Ascending aorta (tissue), 2 donors: ENCODE measurements at regions not wholly inside any gene's neighbourhood (a gene's known extent, or its start where the extent isn't known, plus 50 kb on each side); places are given as distances from the start of the nearest gene placed in this dataset.

Experiments used
- DNase-seq, 2 donors: peaks; one replicate each; pipeline ENCODE4 v3.0.0-alpha.2; 2019; ENCODE audit warnings: low spot score in 2 of 2
- H3K27ac ChIP-seq, 2 donors: fragments of 200-600 bp; sonication (generic); one replicate each; pipeline ENCODE4 v1.5.1; 2016 to 2017; ENCODE audit warnings: mild to moderate bottlenecking in 1 of 2
- H3K27me3 ChIP-seq: fragments of 200-600 bp; sonication (generic); one replicate; pipeline ENCODE4 v1.5.1; 2017
- H3K36me3 ChIP-seq, 2 donors: fragments of 200-600 bp; sonication (generic); one replicate each; pipeline ENCODE4 v1.5.1; 2016
- H3K4me1 ChIP-seq, 2 donors: fragments of 200-600 bp; sonication (generic); one replicate each; pipeline ENCODE4 v1.5.1; 2016 to 2017; ENCODE audit warnings: mild to moderate bottlenecking in 1 of 2
- H3K4me3 ChIP-seq, 2 donors: fragments of 200-600 bp; sonication (generic); one replicate each; pipeline ENCODE4 v1.5.1; 2016 to 2017; ENCODE audit warnings: mild to moderate bottlenecking in 1 of 2
- H3K9me3 ChIP-seq, 2 donors: fragments of 200-600 bp; sonication (generic); one replicate each; pipeline ENCODE4 v1.5.1; 2016
- intact Hi-C: fragments of 100-400 bp; cut with DNase I; formaldehyde crosslinking; loops from one replicate; pipeline ENCODE4 v1.15.1; 2023
- TF ChIP-seq, protein P1 (sequence below), 3 experiments: fragments of 200-600 bp in 2 of 3; fragments of 450-650 bp in 1 of 3; sonication (generic) in 2 of 3; IDR thresholded peaks; one replicate each; pipeline ENCODE4 v1.5.1; 2016 to 2019; ENCODE audit warnings: antibody characterized with exemption in 3 of 3, mild to moderate bottlenecking in 1 of 3, moderate library complexity in 1 of 3

DNA sequence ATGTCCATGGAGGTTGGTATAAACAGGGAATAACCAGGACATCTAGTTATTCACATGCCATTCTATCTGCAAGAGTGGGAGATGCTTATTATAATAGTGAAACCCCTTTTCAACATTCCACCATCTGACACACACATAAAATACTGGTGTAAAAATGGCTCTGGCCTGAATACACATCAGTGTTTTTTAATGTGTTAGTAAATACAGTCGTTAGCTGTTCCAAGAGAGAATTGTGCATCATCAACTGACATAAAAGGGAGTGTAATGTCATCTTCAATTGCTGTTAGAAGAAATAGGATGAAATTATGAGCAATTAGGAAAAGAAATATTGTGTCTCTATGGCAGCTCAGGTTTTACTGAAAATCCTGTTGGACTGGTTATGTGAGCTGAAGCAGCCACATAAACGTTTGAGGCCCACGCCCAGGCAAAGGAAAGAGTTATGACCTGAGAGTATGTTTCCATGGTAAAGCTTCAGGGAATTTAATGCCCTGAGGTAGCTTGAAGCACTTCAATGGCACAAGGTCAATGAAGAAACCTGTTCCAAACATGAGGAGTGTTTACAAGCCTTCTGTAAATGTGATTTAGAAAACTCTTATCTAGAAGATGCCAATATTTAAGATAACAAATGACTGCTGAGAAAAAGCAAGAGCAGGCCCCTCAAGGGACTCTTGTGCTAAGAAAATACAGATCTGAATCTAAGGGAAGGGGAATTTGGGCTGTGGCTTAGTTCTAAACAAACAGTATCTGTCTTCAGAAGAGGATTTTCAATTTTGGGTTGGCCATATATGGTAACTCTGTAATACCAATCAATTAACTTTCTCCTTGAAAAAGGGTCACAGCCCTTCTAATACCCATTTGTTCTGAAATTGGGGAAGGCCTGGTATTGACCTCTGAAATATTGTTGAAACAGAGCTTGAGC lies 384.3 kb downstream of the SEC16B start:
- H3K4me1 ChIP-seq = no peaks in the 10 kb centered on the region
- no peak overlapping the region for H3K27ac ChIP-seq
- DNase-seq = no peak
- no peaks in the 10 kb centered on the region for H3K9me3 ChIP-seq
- intact Hi-C loops = no loop called here
- H3K36me3 ChIP-seq = no peaks in the 10 kb centered on the region
- TF ChIP-seq, protein P1, sequence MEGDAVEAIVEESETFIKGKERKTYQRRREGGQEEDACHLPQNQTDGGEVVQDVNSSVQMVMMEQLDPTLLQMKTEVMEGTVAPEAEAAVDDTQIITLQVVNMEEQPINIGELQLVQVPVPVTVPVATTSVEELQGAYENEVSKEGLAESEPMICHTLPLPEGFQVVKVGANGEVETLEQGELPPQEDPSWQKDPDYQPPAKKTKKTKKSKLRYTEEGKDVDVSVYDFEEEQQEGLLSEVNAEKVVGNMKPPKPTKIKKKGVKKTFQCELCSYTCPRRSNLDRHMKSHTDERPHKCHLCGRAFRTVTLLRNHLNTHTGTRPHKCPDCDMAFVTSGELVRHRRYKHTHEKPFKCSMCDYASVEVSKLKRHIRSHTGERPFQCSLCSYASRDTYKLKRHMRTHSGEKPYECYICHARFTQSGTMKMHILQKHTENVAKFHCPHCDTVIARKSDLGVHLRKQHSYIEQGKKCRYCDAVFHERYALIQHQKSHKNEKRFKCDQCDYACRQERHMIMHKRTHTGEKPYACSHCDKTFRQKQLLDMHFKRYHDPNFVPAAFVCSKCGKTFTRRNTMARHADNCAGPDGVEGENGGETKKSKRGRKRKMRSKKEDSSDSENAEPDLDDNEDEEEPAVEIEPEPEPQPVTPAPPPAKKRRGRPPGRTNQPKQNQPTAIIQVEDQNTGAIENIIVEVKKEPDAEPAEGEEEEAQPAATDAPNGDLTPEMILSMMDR (IDR thresholded peaks at IDR 0.05) = no peak
- H3K27me3 ChIP-seq = no peaks in the 10 kb centered on the region
- H3K4me3 ChIP-seq = no peak overlapping the region

DNA sequence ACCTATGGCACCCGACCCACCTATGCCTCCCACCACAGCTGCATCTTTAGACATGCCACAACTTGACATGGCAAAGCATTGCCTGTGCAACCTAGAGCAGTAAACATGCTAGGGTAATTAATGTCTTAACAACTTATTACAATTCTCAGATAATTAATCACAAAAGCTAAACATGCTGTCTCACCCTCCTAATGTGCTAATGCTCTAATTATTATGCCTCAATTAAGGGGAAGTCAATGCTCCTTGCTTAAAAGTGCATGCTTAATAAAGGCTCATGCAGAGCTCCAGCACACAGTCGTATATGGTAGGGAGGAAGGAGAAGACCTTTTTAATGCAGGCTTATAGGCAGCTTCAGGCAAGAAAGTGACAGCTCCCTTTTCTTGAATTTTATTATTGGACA lies 396.0 kb downstream of the SEC16B start:
- H3K4me3 ChIP-seq = no peak overlapping the region
- no peaks in the 10 kb centered on the region for H3K4me1 ChIP-seq
- DNase-seq = no peak
- H3K9me3 ChIP-seq = no peaks in the 10 kb centered on the region
- no peaks in the 10 kb centered on the region for H3K27me3 ChIP-seq
- intact Hi-C loops = no loop called here
- TF ChIP-seq, protein P1 (IDR thresholded peaks at IDR 0.05) = no peak
- no peaks in the 10 kb centered on the region for H3K36me3 ChIP-seq
- H3K27ac ChIP-seq = no peak overlapping the region

DNA sequence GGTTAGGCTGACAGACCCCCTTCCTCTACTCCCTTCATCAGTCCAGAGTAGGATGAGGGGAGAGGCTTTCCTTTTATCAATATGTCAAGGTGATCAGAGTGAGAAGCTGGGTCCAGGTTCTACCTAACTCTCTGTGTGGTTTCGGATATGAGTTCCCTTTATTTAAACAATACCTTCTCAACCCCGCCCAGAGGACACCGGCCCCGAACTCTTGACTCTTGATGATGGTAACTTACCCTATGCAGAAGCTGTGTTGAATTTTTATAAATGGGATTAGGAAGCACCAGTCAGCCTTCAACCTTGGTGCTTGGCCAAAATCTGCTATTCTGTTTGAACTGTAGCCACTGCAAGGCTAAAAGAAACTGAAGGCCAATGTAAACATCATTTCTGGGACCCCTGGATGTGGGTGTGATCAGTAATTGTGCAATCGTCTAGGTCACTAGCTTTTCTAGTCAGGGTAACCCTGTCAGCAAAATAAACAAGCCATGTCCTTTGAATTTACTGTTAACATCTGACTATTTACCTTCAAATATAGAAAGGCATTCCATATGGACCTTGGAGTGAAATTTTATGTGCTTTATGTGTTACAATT lies 398.3 kb downstream of the SEC16B start:
- H3K36me3 ChIP-seq = no peaks in the 10 kb centered on the region
- DNase-seq = no peak
- no peaks in the 10 kb centered on the region for H3K4me1 ChIP-seq
- no peaks in the 10 kb centered on the region for H3K27me3 ChIP-seq
- intact Hi-C loops = no loop called here
- TF ChIP-seq, protein P1 (IDR thresholded peaks at IDR 0.05) = no peak
- no peak overlapping the region for H3K4me3 ChIP-seq
- H3K9me3 ChIP-seq = no peaks in the 10 kb centered on the region
- no peak overlapping the region for H3K27ac ChIP-seq

DNA sequence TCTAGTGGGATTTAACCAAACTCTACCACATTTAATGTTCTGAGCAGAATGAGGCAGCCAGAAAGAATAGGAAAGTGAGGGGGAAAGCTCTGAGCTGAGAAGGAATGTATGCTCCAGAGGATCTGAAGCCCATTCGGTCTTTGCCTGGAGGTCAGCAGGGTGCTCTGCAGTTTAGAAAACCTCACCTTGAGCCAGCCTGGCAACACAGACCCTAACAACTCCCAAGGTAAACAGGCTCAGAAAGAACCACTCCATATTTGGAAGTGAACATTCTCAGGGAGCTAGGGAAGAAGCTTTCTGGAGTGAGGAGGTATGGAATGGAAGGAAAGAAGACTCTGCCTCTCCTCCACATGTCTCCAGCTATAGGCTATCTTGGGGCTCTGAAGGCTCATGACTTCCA lies 398.8 kb downstream of the SEC16B start:
- Histone ChIP-seq H3K27ac (no peak overlapping the region), H3K4me3 (no peak overlapping the region), H3K4me1 (no peaks in the 10 kb centered on the region), H3K9me3 (no peaks in the 10 kb centered on the region), H3K36me3 (no peaks in the 10 kb centered on the region), H3K27me3 (no peaks in the 10 kb centered on the region)
- DNase-seq = no peak
- intact Hi-C loops = no loop called here
- TF ChIP-seq, protein P1 (IDR thresholded peaks at IDR 0.05) = no peak

DNA sequence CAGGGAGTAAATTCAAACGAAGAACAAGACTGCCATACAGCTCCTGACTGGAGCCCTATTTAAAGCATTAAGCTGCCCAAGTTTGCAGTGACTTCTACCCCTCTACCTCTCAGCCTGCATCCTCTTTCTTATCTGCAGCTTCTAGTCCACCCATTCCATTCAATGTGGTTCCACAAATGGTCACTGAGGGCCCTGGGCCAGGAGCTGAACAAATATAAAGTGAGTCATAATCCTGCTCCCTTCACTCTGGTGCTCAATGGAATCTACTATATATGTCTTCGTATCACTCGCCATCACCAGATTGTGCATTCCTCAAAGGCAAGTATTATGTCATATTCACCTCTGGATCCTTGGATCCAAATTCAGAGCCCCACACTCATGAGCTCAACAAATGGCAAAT lies 398.7 kb downstream of the BRINP2 start:
- no peaks in the 10 kb centered on the region for H3K4me1 ChIP-seq
- intact Hi-C loops = no loop called here
- TF ChIP-seq, protein P1 (IDR thresholded peaks at IDR 0.05) = no peak

More for the DNA sequence above, 398.7 kb downstream of the BRINP2 start:
- no peaks in the 10 kb centered on the region for H3K27me3 ChIP-seq
- DNase-seq = no peak
- no peaks in the 10 kb centered on the region for H3K9me3 ChIP-seq
- H3K4me3 ChIP-seq = no peak overlapping the region
- H3K36me3 ChIP-seq = no peaks in the 10 kb centered on the region
- H3K27ac ChIP-seq = no peak overlapping the region
